RWPE1 (cell line): ENCODE measurements at regions not wholly inside any gene's neighbourhood (a gene's known extent, or its start where the extent isn't known, plus 50 kb on each side); places are given as distances from the start of the nearest gene placed in this dataset.
"Not testable (repeated sequence)": the region's sequence is repeated elsewhere in the genome, so short reads cannot be mapped to it uniquely, and the experiment has no call there.

Experiments
- CTCF ChIA-PET: fragments of 350-600 bp; sonication (Branson Sonifier 250); formaldehyde crosslinking; extraction: SDS; loops from one replicate; lab custom pipeline; 2021; lab: Yijun Ruan, JAX
- POLR2A ChIA-PET: fragments of 400-600 bp; formaldehyde crosslinking; extraction: SDS; loops from one replicate; lab custom pipeline; 2020; ENCODE audit warnings: antibody characterized with exemption; ENCODE audit not compliant: low non-redundant PET; lab: Yijun Ruan, JAX
- DNase-seq: peaks from one replicate; pipeline ENCODE4 v3.0.0; 2012; ENCODE audit warnings: low spot score
- H3K27ac ChIP-seq: fragments of 450-650 bp; 2 replicates; pipeline ENCODE4 v1.5.1; 2017
- CTCF ChIP-seq: fragments of 450-650 bp; conservative IDR thresholded peaks from 2 replicates; pipeline ENCODE4 v1.5.1; 2017; ENCODE audit warnings: low read depth, mild to moderate bottlenecking

- ChIA-PET POLR2A (no interaction called here), CTCF (no interaction called here)
- peak overlapping the region; percentile 63 for H3K27ac ChIP-seq
- TF ChIP-seq CTCF: no peak
- no peak for DNase-seq
Measured at GRCh38 chr3:194189243-194189791, 53.4 kb downstream of the HES1 start.

- H3K27ac ChIP-seq, CTCF ChIA-PET, DNase-seq, POLR2A ChIA-PET: not testable (repeated sequence)
Measured at GRCh38 chr3:194191850-194192249, 55.9 kb downstream of the HES1 start.

- H3K27ac ChIP-seq: no peak overlapping the region
- TF ChIP-seq CTCF: no peak
- DNase-seq: no peak
- ChIA-PET CTCF (interaction anchor here (0.9 kb wide), 1 partner anchor 122 kb away, joined by 3 read pairs; no protein-coding TSS in a partner anchor), POLR2A (interaction anchor here (0.7 kb wide), 1 partner anchor 92 kb away, joined by 3 read pairs; no protein-coding TSS in a partner anchor)
Measured at GRCh38 chr3:194194051-194194756, 58.3 kb downstream of the HES1 start.

- no peak overlapping the region for H3K27ac ChIP-seq
- POLR2A ChIA-PET: interaction anchor here (0.7 kb wide), 1 partner anchor 92 kb away, joined by 3 read pairs; no protein-coding TSS in a partner anchor
- CTCF ChIA-PET: interaction anchor here (0.9 kb wide), 1 partner anchor 121 kb away, joined by 3 read pairs; no protein-coding TSS in a partner anchor
- no peak for DNase-seq
- no peak for TF ChIP-seq CTCF
Measured at GRCh38 chr3:194194757-194195085, 58.8 kb downstream of the HES1 start.

GRCh38 chr3:194195611-194196010 is 59.7 kb downstream of the HES1 start:
- no peak for DNase-seq
- POLR2A ChIA-PET: no interaction called here
- H3K27ac ChIP-seq: no peak overlapping the region
- TF ChIP-seq CTCF: no peak
- CTCF ChIA-PET: interaction anchor here (0.6 kb wide), 1 partner anchor 27 kb away, joined by 3 read pairs; no protein-coding TSS in a partner anchor

GRCh38 chr3:194196876-194197275 is 60.9 kb downstream of the HES1 start:
- CTCF ChIA-PET: interaction anchor here (0.6 to 0.7 kb wide), 2 partner anchors 23 to 147 kb away, joined by 3 read pairs; no protein-coding TSS in a partner anchor
- TF ChIP-seq CTCF: no peak
- DNase-seq: peak; percentile 15
- POLR2A ChIA-PET: no interaction called here
- no peak overlapping the region for H3K27ac ChIP-seq

- CTCF ChIA-PET: interaction anchor here (0.6 kb wide), 1 partner anchor 532 kb away, joined by 3 read pairs; no protein-coding TSS in a partner anchor
- TF ChIP-seq CTCF: no peak
- POLR2A ChIA-PET: no interaction called here
- no peak overlapping the region for H3K27ac ChIP-seq
- no peak for DNase-seq
Measured at GRCh38 chr3:194197396-194197960, 61.5 kb downstream of the HES1 start.
